Testis (tissue), 2 donors: ENCODE measurements at regions not wholly inside any gene's neighbourhood (a gene's known extent, or its start where the extent isn't known, plus 50 kb on each side); places are given as distances from the start of the nearest gene placed in this dataset.

Experiments used
- CTCF ChIP-seq, 3 experiments: fragments of 450-650 bp in 2 of 3; fragments of 200-600 bp in 1 of 3; sonication (generic) in 1 of 3; IDR thresholded peaks; one replicate each; pipeline ENCODE4 v1.5.1; 2016 to 2019; ENCODE audit warnings: antibody characterized with exemption in 3 of 3, mild to moderate bottlenecking in 2 of 3, moderate library complexity in 1 of 3
- POLR2A ChIP-seq: fragments of 450-650 bp; IDR thresholded peaks from one replicate; pipeline ENCODE4 v1.6.1; 2017; ENCODE audit warnings: antibody characterized with exemption, mild to moderate bottlenecking, moderate library complexity

- no peak for TF ChIP-seq CTCF (IDR thresholded peaks at IDR 0.05)
- no peak for TF ChIP-seq POLR2A
Observed at GRCh38 chr15:96783746-96784145, 453.2 kb downstream of the NR2F2 start.
